SK-N-SH treated with all-trans-retinoic acid at 6 μM for 48 hours (cell line): ENCODE measurements at regions not wholly inside any gene's neighbourhood (a gene's known extent, or its start where the extent isn't known, plus 50 kb on each side); places are given as distances from the start of the nearest gene placed in this dataset.

Experiments used
- ATAC-seq: fragments of 200-7000 bp; cut with Tn5 transposase; 3 replicates; pipeline ENCODE4 v1.9.1; 2020; ENCODE audit warnings: mild to moderate bottlenecking, moderate library complexity
- ARNTL ChIP-seq: fragments of 450-650 bp; formaldehyde crosslinking; IDR thresholded peaks from 2 replicates; pipeline ENCODE4 v1.5.0; 2020; ENCODE audit warnings: low read depth, mild to moderate bottlenecking, moderate library complexity, borderline replicate concordance
- BACH2 ChIP-seq: fragments of 250-450 bp; sonication (Bioruptor Pico); IDR thresholded peaks from 2 replicates; pipeline ENCODE4 v1.9.0; 2021; ENCODE audit warnings: mild to moderate bottlenecking, borderline replicate concordance
- CSDC2 ChIP-seq: fragments of 250-450 bp; sonication (Bioruptor Pico); IDR thresholded peaks from 2 replicates; pipeline ENCODE4 v1.5.0; 2020; ENCODE audit warnings: mild to moderate bottlenecking, moderate library complexity
- ESRRG ChIP-seq: fragments of 250-450 bp; sonication (Bioruptor Pico); IDR thresholded peaks from 2 replicates; pipeline ENCODE4 v1.6.1; 2021; ENCODE audit warnings: mild to moderate bottlenecking
- GLIS3 ChIP-seq: fragments of 250-450 bp; sonication (Bioruptor Pico); IDR thresholded peaks from 2 replicates; pipeline ENCODE4 v1.5.0; 2020; ENCODE audit warnings: mild to moderate bottlenecking, moderate library complexity
- ISL1 ChIP-seq: fragments of 250-450 bp; sonication (Bioruptor Pico); IDR thresholded peaks from 2 replicates; pipeline ENCODE4 v2.1.2; 2022; ENCODE audit warnings: mild to moderate bottlenecking, moderate library complexity
- OSR1 ChIP-seq: fragments of 250-450 bp; sonication (Bioruptor Pico); IDR thresholded peaks from 2 replicates; pipeline ENCODE4 v1.8.0; 2022; ENCODE audit warnings: moderate library complexity, mild to moderate bottlenecking, inconsistent platforms
- PATZ1 ChIP-seq: fragments of 250-450 bp; sonication (Bioruptor Pico); IDR thresholded peaks from 2 replicates; pipeline ENCODE4 v1.8.0; 2020; ENCODE audit warnings: mild to moderate bottlenecking, moderate library complexity, borderline replicate concordance
- PPARA ChIP-seq: fragments of 250-450 bp; sonication (Bioruptor Pico); IDR thresholded peaks from 2 replicates; pipeline ENCODE4 v1.5.0; 2020; ENCODE audit warnings: mild to moderate bottlenecking, borderline replicate concordance
- RARB ChIP-seq: fragments of 250-450 bp; sonication (Bioruptor Pico); IDR thresholded peaks from 2 replicates; pipeline ENCODE4 v1.8.0; 2021; ENCODE audit warnings: mild to moderate bottlenecking, moderate library complexity
- TCF4 ChIP-seq: fragments of 250-450 bp; sonication (Bioruptor Pico); IDR thresholded peaks from 2 replicates; pipeline ENCODE4 v1.8.0; 2021; ENCODE audit warnings: mild to moderate bottlenecking, moderate library complexity, borderline replicate concordance
- ZC3H10 ChIP-seq: fragments of 250-450 bp; sonication (Bioruptor Pico); IDR thresholded peaks from 2 replicates; pipeline ENCODE4 v1.5.1; 2021; ENCODE audit warnings: mild to moderate bottlenecking, moderate library complexity
- ZFP3 ChIP-seq: fragments of 250-450 bp; sonication (Bioruptor Pico); IDR thresholded peaks from 2 replicates; pipeline ENCODE4 v1.5.0; 2020; ENCODE audit warnings: mild to moderate bottlenecking, moderate library complexity
- ZFP30 ChIP-seq: fragments of 450-650 bp; formaldehyde crosslinking; IDR thresholded peaks from 2 replicates; pipeline ENCODE4 v1.5.0; 2022; ENCODE audit warnings: mild to moderate bottlenecking, moderate library complexity
- ZNF565 ChIP-seq: fragments of 450-650 bp; formaldehyde crosslinking; conservative IDR thresholded peaks from 2 replicates; pipeline ENCODE4 v1.5.0; 2020; ENCODE audit warnings: low read depth, mild to moderate bottlenecking, moderate library complexity
- ZNF70 ChIP-seq: fragments of 450-650 bp; formaldehyde crosslinking; IDR thresholded peaks from 2 replicates; pipeline ENCODE4 v1.5.0; 2020; ENCODE audit warnings: mild to moderate bottlenecking, moderate library complexity
- ZNF8 ChIP-seq: fragments of 450-650 bp; formaldehyde crosslinking; IDR thresholded peaks from 2 replicates; pipeline ENCODE4 v1.5.0; 2020; ENCODE audit warnings: mild to moderate bottlenecking, moderate library complexity
- TF ChIP-seq, protein P1 (sequence below): fragments of 250-450 bp; sonication (Bioruptor Pico); IDR thresholded peaks from 2 replicates; pipeline ENCODE4 v1.5.1; 2020; ENCODE audit warnings: low read depth, mild to moderate bottlenecking, moderate library complexity
- TF ChIP-seq, protein P2 (sequence below): fragments of 250-450 bp; sonication (Bioruptor Pico); IDR thresholded peaks from 2 replicates; pipeline ENCODE4 v1.8.0; 2021; ENCODE audit warnings: low read depth, mild to moderate bottlenecking, moderate library complexity, borderline replicate concordance
- TF ChIP-seq, protein P3 (sequence below): fragments of 250-450 bp; sonication (Bioruptor Pico); IDR thresholded peaks from 2 replicates; pipeline ENCODE4 v1.5.0; 2020; ENCODE audit warnings: mild to moderate bottlenecking, moderate library complexity
- TF ChIP-seq, protein P4 (sequence below): fragments of 250-450 bp; sonication (Bioruptor Pico); IDR thresholded peaks from 2 replicates; pipeline ENCODE4 v1.5.1; 2021; ENCODE audit warnings: mild to moderate bottlenecking, moderate library complexity

DNA sequence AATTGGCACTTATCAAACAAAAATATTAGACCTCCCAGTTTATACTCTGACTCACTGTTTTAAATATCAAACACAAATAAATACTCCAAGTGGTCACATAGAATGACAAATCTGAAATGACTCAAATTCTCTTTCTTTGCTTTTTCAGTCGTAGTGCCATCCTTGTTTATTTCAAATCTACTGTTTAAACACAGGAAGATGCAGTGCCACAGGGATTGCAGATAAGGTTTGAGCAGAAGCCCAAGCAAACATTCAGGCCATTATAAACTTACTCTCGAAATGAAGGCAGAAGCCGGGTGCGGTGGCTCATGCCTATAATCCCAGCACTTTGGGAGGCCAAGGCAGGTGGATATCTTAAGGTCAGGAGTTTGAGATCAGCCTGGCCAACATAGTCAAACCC is 255.4 kb upstream of the PLXNA2 start:
- TF ChIP-seq, protein P1, sequence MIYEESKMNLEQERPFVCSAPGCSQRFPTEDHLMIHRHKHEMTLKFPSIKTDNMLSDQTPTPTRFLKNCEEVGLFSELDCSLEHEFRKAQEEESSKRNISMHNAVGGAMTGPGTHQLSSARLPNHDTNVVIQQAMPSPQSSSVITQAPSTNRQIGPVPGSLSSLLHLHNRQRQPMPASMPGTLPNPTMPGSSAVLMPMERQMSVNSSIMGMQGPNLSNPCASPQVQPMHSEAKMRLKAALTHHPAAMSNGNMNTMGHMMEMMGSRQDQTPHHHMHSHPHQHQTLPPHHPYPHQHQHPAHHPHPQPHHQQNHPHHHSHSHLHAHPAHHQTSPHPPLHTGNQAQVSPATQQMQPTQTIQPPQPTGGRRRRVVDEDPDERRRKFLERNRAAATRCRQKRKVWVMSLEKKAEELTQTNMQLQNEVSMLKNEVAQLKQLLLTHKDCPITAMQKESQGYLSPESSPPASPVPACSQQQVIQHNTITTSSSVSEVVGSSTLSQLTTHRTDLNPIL = no peak
- no peak for TF ChIP-seq PPARA (CRISPR knock-in tag)
- TF ChIP-seq OSR1 (CRISPR knock-in tag) = no peak
- TF ChIP-seq ARNTL (CRISPR knock-in tag) = no peak
- no peak for TF ChIP-seq TCF4
- no peak for TF ChIP-seq ZC3H10
- TF ChIP-seq RARB = no peak
- TF ChIP-seq CSDC2 = no peak
- TF ChIP-seq, protein P2, sequence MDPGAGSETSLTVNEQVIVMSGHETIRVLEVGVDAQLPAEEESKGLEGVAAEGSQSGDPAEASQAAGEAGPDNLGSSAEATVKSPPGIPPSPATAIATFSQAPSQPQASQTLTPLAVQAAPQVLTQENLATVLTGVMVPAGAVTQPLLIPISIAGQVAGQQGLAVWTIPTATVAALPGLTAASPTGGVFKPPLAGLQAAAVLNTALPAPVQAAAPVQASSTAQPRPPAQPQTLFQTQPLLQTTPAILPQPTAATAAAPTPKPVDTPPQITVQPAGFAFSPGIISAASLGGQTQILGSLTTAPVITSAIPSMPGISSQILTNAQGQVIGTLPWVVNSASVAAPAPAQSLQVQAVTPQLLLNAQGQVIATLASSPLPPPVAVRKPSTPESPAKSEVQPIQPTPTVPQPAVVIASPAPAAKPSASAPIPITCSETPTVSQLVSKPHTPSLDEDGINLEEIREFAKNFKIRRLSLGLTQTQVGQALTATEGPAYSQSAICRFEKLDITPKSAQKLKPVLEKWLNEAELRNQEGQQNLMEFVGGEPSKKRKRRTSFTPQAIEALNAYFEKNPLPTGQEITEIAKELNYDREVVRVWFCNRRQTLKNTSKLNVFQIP = no peak
- TF ChIP-seq, protein P3, sequence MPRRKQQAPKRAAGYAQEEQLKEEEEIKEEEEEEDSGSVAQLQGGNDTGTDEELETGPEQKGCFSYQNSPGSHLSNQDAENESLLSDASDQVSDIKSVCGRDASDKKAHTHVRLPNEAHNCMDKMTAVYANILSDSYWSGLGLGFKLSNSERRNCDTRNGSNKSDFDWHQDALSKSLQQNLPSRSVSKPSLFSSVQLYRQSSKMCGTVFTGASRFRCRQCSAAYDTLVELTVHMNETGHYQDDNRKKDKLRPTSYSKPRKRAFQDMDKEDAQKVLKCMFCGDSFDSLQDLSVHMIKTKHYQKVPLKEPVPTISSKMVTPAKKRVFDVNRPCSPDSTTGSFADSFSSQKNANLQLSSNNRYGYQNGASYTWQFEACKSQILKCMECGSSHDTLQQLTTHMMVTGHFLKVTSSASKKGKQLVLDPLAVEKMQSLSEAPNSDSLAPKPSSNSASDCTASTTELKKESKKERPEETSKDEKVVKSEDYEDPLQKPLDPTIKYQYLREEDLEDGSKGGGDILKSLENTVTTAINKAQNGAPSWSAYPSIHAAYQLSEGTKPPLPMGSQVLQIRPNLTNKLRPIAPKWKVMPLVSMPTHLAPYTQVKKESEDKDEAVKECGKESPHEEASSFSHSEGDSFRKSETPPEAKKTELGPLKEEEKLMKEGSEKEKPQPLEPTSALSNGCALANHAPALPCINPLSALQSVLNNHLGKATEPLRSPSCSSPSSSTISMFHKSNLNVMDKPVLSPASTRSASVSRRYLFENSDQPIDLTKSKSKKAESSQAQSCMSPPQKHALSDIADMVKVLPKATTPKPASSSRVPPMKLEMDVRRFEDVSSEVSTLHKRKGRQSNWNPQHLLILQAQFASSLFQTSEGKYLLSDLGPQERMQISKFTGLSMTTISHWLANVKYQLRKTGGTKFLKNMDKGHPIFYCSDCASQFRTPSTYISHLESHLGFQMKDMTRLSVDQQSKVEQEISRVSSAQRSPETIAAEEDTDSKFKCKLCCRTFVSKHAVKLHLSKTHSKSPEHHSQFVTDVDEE (CRISPR knock-in tag) = no peak
- TF ChIP-seq ZFP30 (CRISPR knock-in tag) = no peak
- TF ChIP-seq, protein P4, sequence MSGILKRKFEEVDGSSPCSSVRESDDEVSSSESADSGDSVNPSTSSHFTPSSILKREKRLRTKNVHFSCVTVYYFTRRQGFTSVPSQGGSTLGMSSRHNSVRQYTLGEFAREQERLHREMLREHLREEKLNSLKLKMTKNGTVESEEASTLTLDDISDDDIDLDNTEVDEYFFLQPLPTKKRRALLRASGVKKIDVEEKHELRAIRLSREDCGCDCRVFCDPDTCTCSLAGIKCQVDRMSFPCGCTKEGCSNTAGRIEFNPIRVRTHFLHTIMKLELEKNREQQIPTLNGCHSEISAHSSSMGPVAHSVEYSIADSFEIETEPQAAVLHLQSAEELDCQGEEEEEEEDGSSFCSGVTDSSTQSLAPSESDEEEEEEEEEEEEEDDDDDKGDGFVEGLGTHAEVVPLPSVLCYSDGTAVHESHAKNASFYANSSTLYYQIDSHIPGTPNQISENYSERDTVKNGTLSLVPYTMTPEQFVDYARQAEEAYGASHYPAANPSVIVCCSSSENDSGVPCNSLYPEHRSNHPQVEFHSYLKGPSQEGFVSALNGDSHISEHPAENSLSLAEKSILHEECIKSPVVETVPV = no peak
- no peak for TF ChIP-seq PATZ1
- no peak for TF ChIP-seq ZNF70 (CRISPR knock-in tag)
- no peak for TF ChIP-seq ESRRG (CRISPR knock-in tag)
- no peak for TF ChIP-seq ZNF565
- no peak for TF ChIP-seq ZNF8 (CRISPR knock-in tag)
- TF ChIP-seq ISL1 (CRISPR knock-in tag) = no peak
- TF ChIP-seq GLIS3 (CRISPR knock-in tag) = no peak
- no peak for TF ChIP-seq ZFP3 (CRISPR knock-in tag)
- no peak for ATAC-seq

DNA sequence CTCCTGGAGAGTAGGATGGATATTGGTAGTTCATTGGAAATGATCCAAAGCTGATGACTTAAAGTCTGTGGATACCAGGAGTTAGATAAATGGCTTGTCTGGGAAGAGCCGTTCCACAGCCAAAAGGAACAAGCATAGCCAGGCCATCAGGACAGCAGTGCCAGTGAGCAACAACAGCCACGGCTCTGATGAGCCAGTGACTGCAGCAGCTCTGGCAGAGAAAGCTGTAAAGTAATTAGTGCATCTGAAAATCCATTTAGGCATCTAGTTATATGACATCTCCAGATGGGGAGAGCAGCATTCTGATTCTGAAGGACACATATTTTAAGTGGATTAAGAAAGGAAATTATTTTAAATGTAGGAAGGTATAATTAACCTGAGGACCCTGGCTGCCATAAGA is 256.2 kb upstream of the PLXNA2 start:
- TF ChIP-seq, protein P4 = no peak
- no peak for TF ChIP-seq ZNF8 (CRISPR knock-in tag)
- TF ChIP-seq, protein P3 (CRISPR knock-in tag) = peak; percentile 87; the same call in 1 of the 2 replicates
- TF ChIP-seq ARNTL (CRISPR knock-in tag) = no peak
- TF ChIP-seq ZNF70 (CRISPR knock-in tag) = no peak
- TF ChIP-seq OSR1 (CRISPR knock-in tag) = no peak
- no peak for TF ChIP-seq TCF4
- no peak for TF ChIP-seq BACH2 (CRISPR knock-in tag)
- no peak for TF ChIP-seq ESRRG (CRISPR knock-in tag)
- TF ChIP-seq RARB = 0 out of 2 replicates have a peak, but pooled peaks have one; percentile 21
- TF ChIP-seq ZFP3 (CRISPR knock-in tag) = no peak
- TF ChIP-seq, all 23 proteins: peak for 2
- ATAC-seq = peak; percentile 93
